ENCODE measurements at regions not wholly inside any gene's neighbourhood (a gene's known extent, or its start where the extent isn't known, plus 50 kb on each side); places are given as distances from the start of the nearest gene placed in this dataset.

DNA sequence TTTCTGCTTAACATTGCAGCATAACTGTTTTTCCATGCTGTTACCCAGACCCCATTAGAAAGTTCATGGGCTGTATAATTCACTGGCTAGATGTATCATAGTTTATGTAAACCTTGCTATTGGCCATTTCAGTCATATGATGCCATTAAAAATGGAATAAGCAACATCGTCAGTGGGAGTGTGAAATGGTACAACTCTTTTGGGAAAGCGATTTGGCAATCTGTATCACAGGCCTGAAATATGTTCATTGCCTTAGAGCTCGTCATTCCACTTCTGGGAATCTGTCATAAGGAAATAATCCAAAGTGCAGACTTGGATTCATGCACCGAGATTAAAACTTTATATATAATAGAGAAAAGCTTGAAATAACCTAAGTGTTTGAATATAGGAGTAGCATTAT, 77.9 kb upstream of the KLF4 start:
- H3K4me3 ChIP-seq (ENCODE audit: low read depth in 1 of 3, low read length in 3 of 3), result no peak overlapping the region
- H3K9ac ChIP-seq (ENCODE audit: low read depth in 1 of 2, low read length in 2 of 2), result no peak overlapping the region
- no peaks in the 10 kb centered on the region for H3K27me3 ChIP-seq (ENCODE audit: control insufficient read depth in 4 of 4, insufficient read depth in 4 of 4, low read length in 3 of 4)
- WGBS, result 95% methylated on average over 4 of the region's 4 CpGs
- no peak overlapping the region for H3K27ac ChIP-seq (ENCODE audit: low read depth in 1 of 2, low read length in 2 of 2)
- TF ChIP-seq TAF1 (conservative IDR thresholded peaks at IDR 0.05), result no peak
- TF ChIP-seq MAX (IDR thresholded peaks at IDR 0.05), result no peak
- no peak for TF ChIP-seq EGR1 (IDR thresholded peaks at IDR 0.05; ENCODE audit: low read depth in 2 of 2)
- no peak for TF ChIP-seq CTCF (IDR thresholded peaks at IDR 0.05; ENCODE audit: low read depth, low read length, missing input control)
- TF ChIP-seq HNF4A (conservative IDR thresholded peaks at IDR 0.05), result no peak
- no peak for TF ChIP-seq HNF4G (IDR thresholded peaks at IDR 0.05)
- TF ChIP-seq RAD21 (IDR thresholded peaks at IDR 0.05), result no peak
- no peak for TF ChIP-seq SP1 (IDR thresholded peaks at IDR 0.05)
- H3K36me3 ChIP-seq (ENCODE audit: control insufficient read depth in 4 of 4, insufficient read depth in 3 of 4, low read depth in 1 of 4, low read length in 3 of 4), result no peaks in the 10 kb centered on the region
- no peaks in the 10 kb centered on the region for H3K9me3 ChIP-seq (ENCODE audit: control insufficient read depth in 4 of 4, low read length in 3 of 4)
- peaks cover 0 to 15% (median 9%) of the 10 kb centered on the region in 4 donors for H3K4me1 ChIP-seq (ENCODE audit: control insufficient read depth in 4 of 4, insufficient read depth in 4 of 4, low read length in 3 of 4)
- no peak for DNase-seq (ENCODE audit: low spot score)

DNA sequence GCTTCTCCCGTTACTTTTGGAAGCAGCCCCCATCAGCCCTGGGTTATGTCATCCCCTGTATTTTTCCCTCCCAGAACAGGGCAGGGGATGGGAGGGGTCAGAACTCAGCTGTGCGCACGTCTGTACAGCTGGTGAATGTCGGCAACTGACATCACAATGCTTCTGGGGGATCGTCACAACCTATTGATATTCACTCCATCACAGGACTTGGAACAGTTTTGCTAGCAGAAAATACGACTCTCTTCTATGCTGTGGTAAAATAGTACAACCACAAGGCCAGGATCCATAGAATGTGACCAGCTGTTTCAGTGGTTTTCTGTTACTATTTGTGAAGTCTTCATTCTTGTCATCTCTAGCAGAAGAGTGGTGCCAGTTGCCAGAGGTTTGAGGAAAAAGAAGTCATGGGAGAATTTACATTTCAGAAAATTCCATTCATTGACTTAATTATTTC, 77.1 kb upstream of the KLF4 start:
- no peaks in the 10 kb centered on the region for H3K36me3 ChIP-seq (ENCODE audit: control insufficient read depth in 4 of 4, insufficient read depth in 3 of 4, low read depth in 1 of 4, low read length in 3 of 4)
- no peaks in the 10 kb centered on the region for H3K27me3 ChIP-seq (ENCODE audit: control insufficient read depth in 4 of 4, insufficient read depth in 4 of 4, low read length in 3 of 4)
- peaks cover 0 to 15% (median 9%) of the 10 kb centered on the region in 4 donors for H3K4me1 ChIP-seq (ENCODE audit: control insufficient read depth in 4 of 4, insufficient read depth in 4 of 4, low read length in 3 of 4)
- no peak overlapping the region for H3K4me3 ChIP-seq (ENCODE audit: low read depth in 1 of 3, low read length in 3 of 3)
- H3K9ac ChIP-seq (ENCODE audit: low read depth in 1 of 2, low read length in 2 of 2), result no peak overlapping the region
- H3K27ac ChIP-seq (ENCODE audit: low read depth in 1 of 2, low read length in 2 of 2), result no peak overlapping the region
- 87% methylated on average over 6 of the region's 6 CpGs for WGBS
- TF ChIP-seq NR2F2 (IDR thresholded peaks at IDR 0.05) (no peak), YY1 (IDR thresholded peaks at IDR 0.05) (no peak), FOXA1 (IDR thresholded peaks at IDR 0.05) (no peak), TAF1 (conservative IDR thresholded peaks at IDR 0.05) (no peak), JUND (IDR thresholded peaks at IDR 0.05) (no peak), GABPA (IDR thresholded peaks at IDR 0.05 in 1 of 2, conservative IDR thresholded peaks at IDR 0.05 in 1 of 2) (no peak), RAD21 (IDR thresholded peaks at IDR 0.05) (no peak), SP1 (IDR thresholded peaks at IDR 0.05) (no peak), HNF4G (IDR thresholded peaks at IDR 0.05) (no peak), CTCF (IDR thresholded peaks at IDR 0.05; ENCODE audit: low read depth, low read length, missing input control) (no peak)
- TF ChIP-seq, protein P1, sequence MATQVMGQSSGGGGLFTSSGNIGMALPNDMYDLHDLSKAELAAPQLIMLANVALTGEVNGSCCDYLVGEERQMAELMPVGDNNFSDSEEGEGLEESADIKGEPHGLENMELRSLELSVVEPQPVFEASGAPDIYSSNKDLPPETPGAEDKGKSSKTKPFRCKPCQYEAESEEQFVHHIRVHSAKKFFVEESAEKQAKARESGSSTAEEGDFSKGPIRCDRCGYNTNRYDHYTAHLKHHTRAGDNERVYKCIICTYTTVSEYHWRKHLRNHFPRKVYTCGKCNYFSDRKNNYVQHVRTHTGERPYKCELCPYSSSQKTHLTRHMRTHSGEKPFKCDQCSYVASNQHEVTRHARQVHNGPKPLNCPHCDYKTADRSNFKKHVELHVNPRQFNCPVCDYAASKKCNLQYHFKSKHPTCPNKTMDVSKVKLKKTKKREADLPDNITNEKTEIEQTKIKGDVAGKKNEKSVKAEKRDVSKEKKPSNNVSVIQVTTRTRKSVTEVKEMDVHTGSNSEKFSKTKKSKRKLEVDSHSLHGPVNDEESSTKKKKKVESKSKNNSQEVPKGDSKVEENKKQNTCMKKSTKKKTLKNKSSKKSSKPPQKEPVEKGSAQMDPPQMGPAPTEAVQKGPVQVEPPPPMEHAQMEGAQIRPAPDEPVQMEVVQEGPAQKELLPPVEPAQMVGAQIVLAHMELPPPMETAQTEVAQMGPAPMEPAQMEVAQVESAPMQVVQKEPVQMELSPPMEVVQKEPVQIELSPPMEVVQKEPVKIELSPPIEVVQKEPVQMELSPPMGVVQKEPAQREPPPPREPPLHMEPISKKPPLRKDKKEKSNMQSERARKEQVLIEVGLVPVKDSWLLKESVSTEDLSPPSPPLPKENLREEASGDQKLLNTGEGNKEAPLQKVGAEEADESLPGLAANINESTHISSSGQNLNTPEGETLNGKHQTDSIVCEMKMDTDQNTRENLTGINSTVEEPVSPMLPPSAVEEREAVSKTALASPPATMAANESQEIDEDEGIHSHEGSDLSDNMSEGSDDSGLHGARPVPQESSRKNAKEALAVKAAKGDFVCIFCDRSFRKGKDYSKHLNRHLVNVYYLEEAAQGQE (IDR thresholded peaks at IDR 0.05), result no peak
- H3K9me3 ChIP-seq (ENCODE audit: control insufficient read depth in 4 of 4, low read length in 3 of 4), result no peaks in the 10 kb centered on the region
- DNase-seq (ENCODE audit: low spot score), result no peak
